ENCODE measurements at regions not wholly inside any gene's neighbourhood (a gene's known extent, or its start where the extent isn't known, plus 50 kb on each side); places are given as distances from the start of the nearest gene placed in this dataset.

DNA sequence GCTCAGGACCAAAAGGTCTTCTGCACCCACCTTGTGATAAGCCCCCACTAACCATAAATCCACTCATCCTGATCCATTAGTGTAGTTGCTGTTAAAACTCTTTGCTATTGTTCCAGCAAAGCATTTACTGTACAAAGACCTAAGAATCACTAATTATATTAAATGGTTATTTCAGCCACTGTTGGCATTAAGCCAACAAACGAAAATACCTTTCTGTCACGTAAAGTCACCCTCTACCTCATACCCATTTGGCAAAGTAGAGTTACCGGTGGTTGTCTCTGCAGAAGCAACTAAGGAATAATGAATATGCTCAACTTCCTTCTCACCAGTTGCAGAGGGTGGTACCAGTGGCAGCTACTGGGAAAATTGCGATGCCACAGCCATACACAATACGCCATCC, 224.5 kb downstream of the SP3 start:
- in situ Hi-C loops (cut with HindIII; ENCODE audit: low sequenced_read_pairs), result loop anchor here (5.0 kb wide), 1 partner anchor 42 kb away; no protein-coding TSS in a partner anchor
- DNase-seq (ENCODE audit: low read depth), result no peak
- TF ChIP-seq CTCF (IDR thresholded peaks at IDR 0.05; ENCODE audit: low read depth, low read length, missing control alignments), result no peak
- no peak overlapping the region for H3K4me3 ChIP-seq (ENCODE audit: low read depth, low read length)

DNA sequence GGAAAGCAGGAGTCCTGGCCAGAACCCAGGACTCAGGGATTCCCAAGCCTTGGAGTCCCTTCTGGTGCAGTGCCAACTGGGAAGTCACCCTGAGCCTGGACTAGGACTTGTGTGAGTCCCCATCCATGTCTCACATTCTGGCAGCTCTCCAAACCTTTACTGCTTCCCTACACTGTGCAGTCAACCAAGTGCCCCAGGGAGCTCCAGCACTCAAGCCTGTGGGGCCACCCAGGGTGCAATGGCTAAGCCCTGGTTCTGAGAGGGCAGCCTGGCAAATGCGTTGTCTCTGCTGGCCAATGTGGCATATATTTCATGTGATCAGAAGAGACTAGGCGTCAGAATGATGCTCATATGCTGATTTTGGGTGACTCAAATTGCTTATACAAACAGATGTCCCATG, 223.4 kb downstream of the SP3 start:
- no peak for TF ChIP-seq CTCF (IDR thresholded peaks at IDR 0.05; ENCODE audit: low read depth, low read length, missing control alignments)
- no peak for DNase-seq (ENCODE audit: low read depth)
- in situ Hi-C loops (cut with HindIII; ENCODE audit: low sequenced_read_pairs), result loop anchor here (5.0 kb wide), 1 partner anchor 41 kb away; no protein-coding TSS in a partner anchor
- no peak overlapping the region for H3K4me3 ChIP-seq (ENCODE audit: low read depth, low read length)

DNA sequence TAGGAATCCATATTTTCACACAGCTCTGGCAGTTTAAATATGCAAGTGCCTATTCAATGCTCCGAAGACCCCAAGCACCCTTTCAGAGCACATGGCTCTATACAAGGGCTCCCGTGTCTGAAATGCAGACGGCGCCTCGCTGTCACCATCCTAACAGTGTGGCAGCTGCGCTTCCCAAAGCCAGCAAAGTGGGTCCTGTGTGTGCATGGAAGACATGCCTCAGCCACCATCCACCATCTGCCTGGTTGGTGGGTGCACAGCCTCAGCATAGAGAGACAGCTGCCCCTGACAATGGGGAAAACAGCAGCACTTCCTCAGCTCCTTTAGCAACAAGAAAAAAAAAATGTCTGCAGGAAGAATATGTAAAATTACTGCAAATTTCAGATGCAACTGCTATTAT, 218.1 kb downstream of the SP3 start:
- H3K4me3 ChIP-seq (ENCODE audit: low read depth, low read length), result no peak overlapping the region
- in situ Hi-C loops (cut with HindIII; ENCODE audit: low sequenced_read_pairs), result no loop called here
- TF ChIP-seq CTCF (IDR thresholded peaks at IDR 0.05; ENCODE audit: low read depth, low read length, missing control alignments), result no peak
- DNase-seq (ENCODE audit: low read depth), result no peak

GRCh38 chr2:173749315-173749714, 215.9 kb downstream of the SP3 start:
- in situ Hi-C loops (cut with HindIII; ENCODE audit: low sequenced_read_pairs), result no loop called here
- peak; percentile 12 for DNase-seq (ENCODE audit: low read depth)
- TF ChIP-seq CTCF (IDR thresholded peaks at IDR 0.05; ENCODE audit: low read depth, low read length, missing control alignments), result peak; percentile 47
- no peak overlapping the region for H3K4me3 ChIP-seq (ENCODE audit: low read depth, low read length)

DNA sequence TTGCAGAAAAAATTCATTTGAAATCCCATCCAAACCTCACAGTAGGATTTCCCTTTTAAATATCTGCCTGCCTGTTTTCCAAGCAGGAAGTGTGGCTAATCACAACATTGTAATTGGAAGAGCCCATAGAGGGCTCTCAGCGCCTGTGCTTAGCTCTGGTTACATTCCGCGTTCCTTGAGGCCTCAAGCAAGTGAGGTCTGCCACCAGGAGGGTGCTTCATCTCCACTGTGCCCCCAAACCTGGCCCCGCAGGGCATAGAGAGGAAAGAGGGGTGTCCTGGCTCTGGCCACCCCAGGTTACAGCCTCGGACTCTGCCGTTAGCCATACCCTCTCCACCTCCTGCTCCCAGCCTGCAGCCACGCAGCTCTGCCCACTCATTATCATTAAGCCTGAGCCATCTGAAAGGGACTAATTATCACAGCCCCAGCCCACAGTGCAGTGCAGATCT, 214.8 kb downstream of the SP3 start:
- peak; percentile 43 for DNase-seq (ENCODE audit: low read depth)
- H3K4me3 ChIP-seq (ENCODE audit: low read depth, low read length), result no peak overlapping the region
- TF ChIP-seq CTCF (IDR thresholded peaks at IDR 0.05; ENCODE audit: low read depth, low read length, missing control alignments), result peak; percentile 21
- in situ Hi-C loops (cut with HindIII; ENCODE audit: low sequenced_read_pairs), result no loop called here

DNA sequence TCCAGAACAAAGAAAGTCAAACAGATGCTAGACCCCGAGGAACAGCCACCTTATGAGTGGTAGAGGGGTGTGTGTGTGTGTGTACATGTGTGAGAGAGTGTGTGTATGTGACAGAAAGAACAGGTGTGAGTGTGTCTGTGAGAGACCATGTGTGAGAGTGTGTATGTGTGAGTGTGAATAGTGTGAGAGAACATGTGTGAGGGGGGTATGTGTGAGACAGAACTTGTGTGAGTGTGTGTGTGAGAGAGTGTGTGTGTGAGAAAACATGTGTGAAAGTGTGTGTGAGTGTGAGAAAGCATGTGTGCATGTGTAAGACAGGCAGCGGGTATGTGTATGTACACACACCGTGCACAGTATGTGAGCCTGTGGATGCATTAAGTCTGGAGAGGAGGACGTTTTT, 214.3 kb downstream of the SP3 start:
- no peak for DNase-seq (ENCODE audit: low read depth)
- TF ChIP-seq CTCF (IDR thresholded peaks at IDR 0.05; ENCODE audit: low read depth, low read length, missing control alignments), result no peak
- H3K4me3 ChIP-seq (ENCODE audit: low read depth, low read length), result no peak overlapping the region
- in situ Hi-C loops (cut with HindIII; ENCODE audit: low sequenced_read_pairs), result no loop called here

All from astrocyte of the cerebellum (primary cell).